Keratinocyte (primary cell): ENCODE measurements at regions not wholly inside any gene's neighbourhood (a gene's known extent, or its start where the extent isn't known, plus 50 kb on each side); places are given as distances from the start of the nearest gene placed in this dataset.

Experiments used
- CTCF ChIP-seq, 3 experiments: IDR thresholded peaks in 1 of 3; conservative IDR thresholded peaks in 1 of 3; optimal IDR thresholded peaks in 1 of 3; 2 replicates in 2 of 3; 3 replicates in 1 of 3; pipeline versions ENCODE3 to v1.5.1; 2011; ENCODE audit warnings: low read length in 3 of 3, mild to moderate bottlenecking in 3 of 3, moderate library complexity in 2 of 3, control low read depth in 1 of 3, inconsistent platforms in 1 of 3; ENCODE audit not compliant: insufficient read depth in 2 of 3; ENCODE audit errors: extremely low read depth in 1 of 3
- EZH2 ChIP-seq: IDR thresholded peaks from one replicate; pipeline ENCODE4 v1.6.1; 2012; ENCODE audit warnings: inconsistent platforms, mild to moderate bottlenecking, low read length, moderate library complexity

- TF ChIP-seq CTCF (optimal IDR thresholded peaks at IDR 0.05 in 1 of 3, IDR thresholded peaks at IDR 0.05 in 1 of 3, conservative IDR thresholded peaks at IDR 0.05 in 1 of 3; ENCODE audit: extremely low read depth in 1 of 3, insufficient read depth in 2 of 3, low read length in 3 of 3) = no peak
- no peak for TF ChIP-seq EZH2
These were observed 118.2 kb upstream of the ERRFI1 start for GRCh38 chr1:8144323-8144722.
